OCI-LY3 (cell line): ENCODE measurements at regions not wholly inside any gene's neighbourhood (a gene's known extent, or its start where the extent isn't known, plus 50 kb on each side); places are given as distances from the start of the nearest gene placed in this dataset.

ENCODE experiments used
- CTCF ChIP-seq: fragments of 200-600, 300-600 bp; sonication (generic); IDR thresholded peaks from 2 replicates; pipeline ENCODE4 v1.5.1; 2014; ENCODE audit warnings: antibody characterized with exemption, low read length, low read depth
- EZH2phosphoT487 ChIP-seq: fragments of 200-600 bp; shearing (Covaris generic); IDR thresholded peaks from 2 replicates; pipeline ENCODE4 v1.6.1; 2018; ENCODE audit warnings: antibody characterized with exemption, mixed run types, low read depth

DNA sequence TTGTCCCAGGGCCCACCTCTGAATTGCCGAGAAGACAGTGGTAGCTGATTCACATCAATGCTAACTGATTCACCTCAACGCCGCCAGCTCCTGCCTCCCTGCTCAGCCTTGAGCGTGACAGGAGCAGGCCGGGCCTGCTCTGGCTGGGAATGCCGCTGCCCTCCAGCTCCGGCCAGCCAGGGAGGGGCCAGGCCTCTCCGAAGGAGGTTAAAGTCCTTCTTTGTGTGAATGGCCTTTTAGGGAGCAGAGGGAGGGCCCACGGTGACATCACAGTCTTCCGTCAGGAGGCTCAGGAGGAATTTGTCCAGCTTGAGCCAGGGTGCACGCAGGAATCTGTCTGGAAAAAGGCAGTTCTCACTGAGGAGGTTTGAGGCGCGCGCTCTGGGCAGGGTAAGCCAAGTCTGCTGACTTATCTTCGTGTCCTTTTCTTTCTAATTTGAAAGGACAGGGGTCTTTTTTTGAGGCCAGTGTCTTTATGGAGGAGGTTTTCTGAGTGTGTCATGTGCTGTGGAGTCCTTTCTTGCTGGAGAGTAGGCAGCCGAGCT, 82.7 kb downstream of the C9orf152 start:
- no peak for TF ChIP-seq CTCF
- no peak for TF ChIP-seq EZH2phosphoT487
